Ascending aorta (tissue), 2 donors: ENCODE measurements at regions not wholly inside any gene's neighbourhood (a gene's known extent, or its start where the extent isn't known, plus 50 kb on each side); places are given as distances from the start of the nearest gene placed in this dataset.

ENCODE experiments used
- DNase-seq, 2 donors: peaks; one replicate each; pipeline ENCODE4 v3.0.0-alpha.2; 2019; ENCODE audit warnings: low spot score in 2 of 2
- H3K27ac ChIP-seq, 2 donors: fragments of 200-600 bp; sonication (generic); one replicate each; pipeline ENCODE4 v1.5.1; 2016 to 2017; ENCODE audit warnings: mild to moderate bottlenecking in 1 of 2
- H3K27me3 ChIP-seq: fragments of 200-600 bp; sonication (generic); one replicate; pipeline ENCODE4 v1.5.1; 2017
- H3K36me3 ChIP-seq, 2 donors: fragments of 200-600 bp; sonication (generic); one replicate each; pipeline ENCODE4 v1.5.1; 2016
- H3K4me1 ChIP-seq, 2 donors: fragments of 200-600 bp; sonication (generic); one replicate each; pipeline ENCODE4 v1.5.1; 2016 to 2017; ENCODE audit warnings: mild to moderate bottlenecking in 1 of 2
- H3K4me3 ChIP-seq, 2 donors: fragments of 200-600 bp; sonication (generic); one replicate each; pipeline ENCODE4 v1.5.1; 2016 to 2017; ENCODE audit warnings: mild to moderate bottlenecking in 1 of 2
- H3K9me3 ChIP-seq, 2 donors: fragments of 200-600 bp; sonication (generic); one replicate each; pipeline ENCODE4 v1.5.1; 2016
- intact Hi-C: fragments of 100-400 bp; cut with DNase I; formaldehyde crosslinking; loops from one replicate; pipeline ENCODE4 v1.15.1; 2023
- TF ChIP-seq, protein P1 (sequence below), 3 experiments: fragments of 200-600 bp in 2 of 3; fragments of 450-650 bp in 1 of 3; sonication (generic) in 2 of 3; IDR thresholded peaks; one replicate each; pipeline ENCODE4 v1.5.1; 2016 to 2019; ENCODE audit warnings: antibody characterized with exemption in 3 of 3, mild to moderate bottlenecking in 1 of 3, moderate library complexity in 1 of 3

DNA sequence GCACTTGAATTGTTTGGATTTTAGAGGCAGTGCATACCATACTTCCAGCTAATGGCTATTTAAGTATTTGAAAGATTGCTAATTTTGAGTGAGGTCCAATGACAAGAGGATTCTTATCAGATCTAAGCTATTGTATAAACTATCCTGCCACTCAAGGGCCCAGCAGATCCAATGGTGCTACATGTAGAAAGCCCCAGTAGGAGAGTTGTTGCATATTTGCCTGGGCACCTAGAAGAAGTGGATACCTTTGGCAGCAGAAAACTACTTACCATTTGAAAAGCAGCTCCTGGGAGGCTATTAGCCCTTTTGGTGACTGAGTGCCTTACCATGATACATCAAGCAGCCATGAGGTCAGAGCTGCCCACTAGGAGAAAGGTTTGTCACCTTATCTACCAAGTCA, 447.3 kb downstream of the C4orf33 start:
- H3K36me3 ChIP-seq: no peaks in the 10 kb centered on the region
- H3K4me3 ChIP-seq: no peak overlapping the region
- intact Hi-C loops: no loop called here
- no peaks in the 10 kb centered on the region for H3K9me3 ChIP-seq
- H3K4me1 ChIP-seq: no peaks in the 10 kb centered on the region
- no peak for DNase-seq
- H3K27me3 ChIP-seq: no peaks in the 10 kb centered on the region
- TF ChIP-seq, protein P1, sequence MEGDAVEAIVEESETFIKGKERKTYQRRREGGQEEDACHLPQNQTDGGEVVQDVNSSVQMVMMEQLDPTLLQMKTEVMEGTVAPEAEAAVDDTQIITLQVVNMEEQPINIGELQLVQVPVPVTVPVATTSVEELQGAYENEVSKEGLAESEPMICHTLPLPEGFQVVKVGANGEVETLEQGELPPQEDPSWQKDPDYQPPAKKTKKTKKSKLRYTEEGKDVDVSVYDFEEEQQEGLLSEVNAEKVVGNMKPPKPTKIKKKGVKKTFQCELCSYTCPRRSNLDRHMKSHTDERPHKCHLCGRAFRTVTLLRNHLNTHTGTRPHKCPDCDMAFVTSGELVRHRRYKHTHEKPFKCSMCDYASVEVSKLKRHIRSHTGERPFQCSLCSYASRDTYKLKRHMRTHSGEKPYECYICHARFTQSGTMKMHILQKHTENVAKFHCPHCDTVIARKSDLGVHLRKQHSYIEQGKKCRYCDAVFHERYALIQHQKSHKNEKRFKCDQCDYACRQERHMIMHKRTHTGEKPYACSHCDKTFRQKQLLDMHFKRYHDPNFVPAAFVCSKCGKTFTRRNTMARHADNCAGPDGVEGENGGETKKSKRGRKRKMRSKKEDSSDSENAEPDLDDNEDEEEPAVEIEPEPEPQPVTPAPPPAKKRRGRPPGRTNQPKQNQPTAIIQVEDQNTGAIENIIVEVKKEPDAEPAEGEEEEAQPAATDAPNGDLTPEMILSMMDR (IDR thresholded peaks at IDR 0.05): no peak
- H3K27ac ChIP-seq: no peak overlapping the region

DNA sequence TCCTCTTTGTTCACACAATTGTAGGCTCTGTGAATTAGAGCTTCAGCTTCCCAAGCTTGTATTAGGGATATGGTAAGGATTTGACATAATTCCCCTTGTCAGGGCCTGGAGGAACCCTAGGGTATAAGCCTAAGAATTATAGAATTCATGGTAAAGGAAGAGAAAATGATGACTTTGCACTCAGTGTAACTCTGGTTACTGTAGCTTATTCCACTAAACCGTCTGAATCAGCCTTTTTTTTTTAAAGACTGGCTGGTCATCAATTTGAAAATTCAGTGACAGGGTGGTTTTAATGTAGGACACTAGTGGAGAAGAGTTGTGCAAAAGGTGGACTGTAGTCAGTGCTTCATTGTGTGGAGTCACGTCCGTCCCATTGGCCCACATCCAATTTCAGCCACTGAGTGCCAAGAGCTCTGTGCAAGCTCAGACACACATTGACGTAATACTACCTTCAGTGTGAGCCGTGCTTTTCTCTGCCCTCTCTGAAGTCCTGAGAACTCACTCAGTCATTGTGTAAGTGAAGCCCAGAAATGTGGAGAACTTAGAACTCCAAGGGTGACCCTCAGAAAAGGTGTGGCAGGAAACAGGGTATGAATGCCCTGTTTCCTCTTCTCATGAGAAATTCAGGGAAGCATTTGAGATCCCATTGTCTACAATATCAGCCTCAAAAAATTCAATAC, 449.8 kb downstream of the C4orf33 start:
- no peaks in the 10 kb centered on the region for H3K9me3 ChIP-seq
- H3K4me3 ChIP-seq: no peak overlapping the region
- no peaks in the 10 kb centered on the region for H3K4me1 ChIP-seq
- H3K27ac ChIP-seq: no peak overlapping the region
- TF ChIP-seq, protein P1 (IDR thresholded peaks at IDR 0.05): no peak
- no peaks in the 10 kb centered on the region for H3K36me3 ChIP-seq
- H3K27me3 ChIP-seq: no peaks in the 10 kb centered on the region
- intact Hi-C loops: no loop called here
- DNase-seq: peak in 1 of 2 donors; percentile 74

DNA sequence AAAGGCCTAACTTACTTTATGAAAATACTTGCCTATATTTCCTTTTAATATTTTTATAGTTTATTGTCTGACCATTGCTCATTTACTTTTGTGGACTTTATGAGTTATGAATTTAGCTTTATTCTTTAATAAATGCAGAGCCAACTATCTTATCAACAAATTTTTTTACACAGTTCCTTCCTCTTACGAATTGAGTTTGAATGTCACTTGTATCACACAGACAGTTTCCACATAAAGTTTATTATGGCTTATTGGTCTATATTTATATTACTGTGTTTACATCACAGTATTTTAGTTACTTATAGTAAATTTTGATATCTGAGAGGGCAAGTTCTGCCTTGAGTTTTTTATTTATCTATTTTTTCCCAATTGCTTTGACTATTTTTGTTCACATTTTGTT, 450.6 kb downstream of the C4orf33 start:
- Histone ChIP-seq H3K4me3 (no peak overlapping the region), H3K9me3 (no peaks in the 10 kb centered on the region), H3K27ac (no peak overlapping the region), H3K36me3 (no peaks in the 10 kb centered on the region), H3K27me3 (no peaks in the 10 kb centered on the region), H3K4me1 (no peaks in the 10 kb centered on the region)
- DNase-seq: no peak
- intact Hi-C loops: no loop called here
- TF ChIP-seq, protein P1 (IDR thresholded peaks at IDR 0.05): no peak

DNA sequence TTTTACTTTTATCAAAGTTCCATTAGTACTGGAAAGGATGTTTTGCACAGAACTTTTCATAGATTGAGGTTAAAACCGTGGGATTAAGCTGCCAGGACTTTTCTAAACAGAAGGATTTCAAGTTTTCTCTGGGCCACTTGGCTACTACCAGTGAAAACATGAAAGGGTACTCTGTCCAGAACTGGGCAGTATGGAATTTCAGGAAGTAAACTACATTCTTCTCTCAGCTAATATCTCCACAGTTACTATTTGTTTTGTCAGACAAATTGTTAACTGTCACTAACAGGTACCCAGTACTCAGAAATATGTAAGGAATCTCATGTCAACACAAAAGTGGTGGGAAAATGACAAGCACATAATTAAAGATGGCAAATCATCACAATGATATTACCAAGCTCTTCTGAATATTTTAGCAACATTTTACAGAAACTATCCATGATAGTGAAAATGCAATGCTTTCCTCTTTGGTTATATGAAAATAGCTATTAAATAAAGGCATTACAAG, 454.4 kb downstream of the C4orf33 start:
- intact Hi-C loops: no loop called here
- TF ChIP-seq, protein P1 (IDR thresholded peaks at IDR 0.05): no peak
- no peaks in the 10 kb centered on the region for H3K36me3 ChIP-seq

DNA sequence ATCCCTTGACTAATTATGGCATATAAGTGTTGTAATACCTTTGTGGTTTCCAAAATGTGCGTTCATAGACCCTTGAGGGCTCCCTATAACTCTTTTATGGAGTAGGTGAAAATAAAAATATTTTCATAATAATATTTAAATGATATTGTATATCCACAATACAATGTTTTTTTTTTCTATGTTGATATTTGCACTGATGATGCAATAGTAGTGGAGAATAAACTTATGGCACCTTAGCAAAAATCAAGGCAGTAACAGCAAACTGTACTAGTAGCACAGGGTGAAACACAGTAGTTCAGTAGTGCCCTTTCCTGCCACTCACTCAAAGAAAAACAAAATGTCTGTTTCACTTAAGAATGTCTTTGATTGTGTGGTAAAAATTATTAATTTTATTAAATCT, 465.3 kb downstream of the C4orf33 start:
- H3K4me3 ChIP-seq: no peak overlapping the region
- intact Hi-C loops: no loop called here
- TF ChIP-seq, protein P1 (IDR thresholded peaks at IDR 0.05): no peak

More for the DNA sequence above, 454.4 kb downstream of the C4orf33 start:
- Histone ChIP-seq H3K27me3 (no peaks in the 10 kb centered on the region), H3K4me3 (no peak overlapping the region), H3K27ac (no peak overlapping the region), H3K4me1 (no peaks in the 10 kb centered on the region), H3K9me3 (no peaks in the 10 kb centered on the region)
- no peak for DNase-seq

More for the DNA sequence above, 465.3 kb downstream of the C4orf33 start:
- Histone ChIP-seq H3K27me3 (no peaks in the 10 kb centered on the region), H3K9me3 (no peaks in the 10 kb centered on the region), H3K27ac (no peak overlapping the region), H3K36me3 (no peaks in the 10 kb centered on the region), H3K4me1 (no peaks in the 10 kb centered on the region)
- no peak for DNase-seq
